Endodermal cell (in vitro differentiated cells): ENCODE measurements at regions not wholly inside any gene's neighbourhood (a gene's known extent, or its start where the extent isn't known, plus 50 kb on each side); places are given as distances from the start of the nearest gene placed in this dataset.

Experiments used
- DNase-seq: peaks from one replicate; pipeline ENCODE4 v3.0.0-alpha.2; 2017
- H3K27ac ChIP-seq: 2 replicates; pipeline ENCODE4 v1.5.1; 2013; ENCODE audit warnings: mild to moderate bottlenecking, low read depth, low read length, moderate library complexity
- H3K27me3 ChIP-seq: 2 replicates; pipeline ENCODE4 v1.6.1; 2013; ENCODE audit warnings: mild to moderate bottlenecking, low read length, moderate library complexity; ENCODE audit not compliant: insufficient read depth, control insufficient read depth, poor library complexity, severe bottlenecking
- H3K36me3 ChIP-seq: 2 replicates; pipeline ENCODE4 v1.7.0; 2013; ENCODE audit warnings: mild to moderate bottlenecking, low read length, moderate library complexity; ENCODE audit not compliant: control insufficient read depth, insufficient read depth
- H3K4me1 ChIP-seq: one replicate; pipeline ENCODE4 v1.7.0; 2013; ENCODE audit warnings: low read length; ENCODE audit not compliant: control insufficient read depth, insufficient read depth
- H3K4me3 ChIP-seq: 2 replicates; pipeline ENCODE4 v1.5.1; 2013; ENCODE audit warnings: mild to moderate bottlenecking, low read length, moderate library complexity
- H3K9ac ChIP-seq: 2 replicates; pipeline ENCODE4 v1.6.1; 2013; ENCODE audit warnings: mild to moderate bottlenecking, low read length, moderate library complexity; ENCODE audit not compliant: poor library complexity, severe bottlenecking; ENCODE audit errors: extremely low read depth
- H3K9me3 ChIP-seq: 2 replicates; pipeline ENCODE4 v1.6.1; 2013; ENCODE audit warnings: mild to moderate bottlenecking, low read length, moderate library complexity; ENCODE audit not compliant: control insufficient read depth
- H3K27ac Mint-ChIP-seq: 2 replicates; pipeline ENCODE4 v1.8.0; 2020; ENCODE audit warnings: mixed read lengths
- H3K27me3 Mint-ChIP-seq: 2 replicates; pipeline ENCODE4 v1.8.0; 2021; ENCODE audit warnings: mild to moderate bottlenecking, mixed read lengths; ENCODE audit not compliant: insufficient read depth
- H3K36me3 Mint-ChIP-seq: 2 replicates; pipeline ENCODE4 v1.8.0; 2020; ENCODE audit warnings: low read depth, mixed read lengths
- H3K4me1 Mint-ChIP-seq: 2 replicates; pipeline ENCODE4 v1.8.0; 2020; ENCODE audit warnings: mixed read lengths
- H3K4me3 Mint-ChIP-seq: 2 replicates; pipeline ENCODE4 v1.8.0; 2020; ENCODE audit warnings: mild to moderate bottlenecking, moderate library complexity, mixed read lengths
- H3K9me3 Mint-ChIP-seq: 2 replicates; pipeline ENCODE4 v1.8.0; 2020; ENCODE audit warnings: mild to moderate bottlenecking, mixed read lengths
- CTCF ChIP-seq: fragments of 200-600 bp; sonication (generic); conservative IDR thresholded peaks from 2 replicates; pipeline ENCODE4 v1.5.0; 2021; ENCODE audit warnings: antibody characterized with exemption, mild to moderate bottlenecking
- WGBS, 2 experiments: methylation state at CpG; one replicate each; pipeline versions ENCODE4 v1.1.5 to v1.1.7; 2013; ENCODE audit warnings: missing lambda C conversion rate in 2 of 2, mixed read lengths in 1 of 2; ENCODE audit not compliant: insufficient coverage in 1 of 2, insufficient read length in 1 of 2; 5-methylcytosine and 5-hydroxymethylcytosine counted together

DNA sequence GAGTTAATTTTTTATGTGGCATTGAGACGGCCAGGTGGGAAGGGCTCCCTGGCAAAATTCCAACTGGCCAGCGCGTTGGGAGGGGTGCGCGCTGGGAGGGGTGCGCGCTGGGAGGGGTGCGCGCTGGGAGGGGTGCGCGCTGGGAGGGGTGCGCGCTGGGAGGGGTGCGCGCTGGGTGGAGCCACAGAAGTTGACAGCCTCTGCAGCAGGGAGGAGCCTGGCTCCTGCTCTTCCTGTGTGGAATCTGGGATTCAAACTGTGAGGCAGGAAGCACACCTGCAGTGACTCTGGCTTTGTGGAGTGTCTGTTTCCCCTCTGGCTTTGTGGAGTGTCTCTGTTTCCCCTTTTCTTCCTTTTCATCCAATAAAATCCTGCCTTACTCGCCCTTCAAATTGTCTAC, 147.9 kb upstream of the CBLN2 start:
- Mint-ChIP-seq H3K36me3 (no peaks in the 10 kb centered on the region), H3K27me3 (no peaks in the 10 kb centered on the region), H3K9me3 (no peaks in the 10 kb centered on the region), H3K4me1 (peaks cover 12% of the 10 kb centered on the region), H3K4me3 (peak overlapping the region; percentile 44), H3K27ac (peak overlapping the region; percentile 77)
- Histone ChIP-seq H3K36me3 (no peaks in the 10 kb centered on the region), H3K4me3 (peak overlapping the region; percentile 34), H3K27me3 (no peaks in the 10 kb centered on the region), H3K9ac (no peak overlapping the region), H3K9me3 (no peaks in the 10 kb centered on the region), H3K4me1 (no peaks in the 10 kb centered on the region), H3K27ac (no peak overlapping the region)
- no peak for TF ChIP-seq CTCF
- DNase-seq: peak; percentile 84
- WGBS, 2 experiments: 24 to 33% methylated on average over 1 to 15 of the region's 16 CpGs

DNA sequence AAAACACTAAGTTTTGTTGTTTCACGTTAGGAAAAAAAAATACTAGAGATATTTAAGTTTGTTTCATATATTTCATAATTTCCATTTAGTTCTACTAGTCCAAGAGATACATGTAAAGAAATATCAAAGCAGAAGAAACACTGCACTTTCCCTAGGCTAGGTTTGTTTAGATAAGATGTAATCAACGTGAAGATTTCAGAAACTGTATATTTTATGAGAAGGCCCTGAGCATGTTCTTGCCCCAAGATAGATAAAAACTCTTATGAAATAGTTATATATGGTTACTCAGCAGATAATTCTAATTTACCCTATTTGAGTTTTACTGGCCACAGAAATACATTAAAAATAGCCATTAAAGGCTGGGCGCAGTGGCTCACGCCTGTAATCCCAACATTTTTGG, 143.6 kb upstream of the CBLN2 start:
- WGBS, 2 experiments: 94 to 100% methylated on average over 2 to 3 of the region's 4 CpGs
- Mint-ChIP-seq H3K4me1 (peaks cover 8% of the 10 kb centered on the region), H3K4me3 (no peak overlapping the region), H3K27me3 (peaks cover 4% of the 10 kb centered on the region), H3K27ac (no peak overlapping the region), H3K9me3 (no peaks in the 10 kb centered on the region), H3K36me3 (no peaks in the 10 kb centered on the region)
- Histone ChIP-seq H3K4me3 (no peak overlapping the region), H3K27me3 (no peaks in the 10 kb centered on the region), H3K9me3 (no peaks in the 10 kb centered on the region), H3K4me1 (no peaks in the 10 kb centered on the region), H3K9ac (no peak overlapping the region), H3K27ac (no peak overlapping the region), H3K36me3 (no peaks in the 10 kb centered on the region)
- TF ChIP-seq CTCF: no peak
- no peak for DNase-seq

- no peaks in the 10 kb centered on the region for H3K9me3 Mint-ChIP-seq
Measured at GRCh38 chr18:72675394-72675793, 131.3 kb upstream of the CBLN2 start.

More at GRCh38 chr18:72675394-72675793, 131.3 kb upstream of the CBLN2 start:
- Histone ChIP-seq H3K4me1 (no peaks in the 10 kb centered on the region), H3K9me3 (no peaks in the 10 kb centered on the region), H3K9ac (no peak overlapping the region), H3K27ac (no peak overlapping the region), H3K36me3 (no peaks in the 10 kb centered on the region), H3K4me3 (no peak overlapping the region), H3K27me3 (no peaks in the 10 kb centered on the region)
- DNase-seq: peak; percentile 90
- H3K4me3 Mint-ChIP-seq: no peak overlapping the region
- WGBS, 2 experiments: 42 to 76% methylated on average over 2 to 10 of the region's 10 CpGs
- H3K27me3 Mint-ChIP-seq: peaks cover under 1% of the 10 kb centered on the region
- H3K27ac Mint-ChIP-seq: peak overlapping the region; percentile 88
- peaks cover 10% of the 10 kb centered on the region for H3K4me1 Mint-ChIP-seq
- no peaks in the 10 kb centered on the region for H3K36me3 Mint-ChIP-seq
- TF ChIP-seq CTCF: no peak
